Tibial nerve (tissue), 4 donors: ENCODE measurements at regions not wholly inside any gene's neighbourhood (a gene's known extent, or its start where the extent isn't known, plus 50 kb on each side); places are given as distances from the start of the nearest gene placed in this dataset.

ENCODE experiments used
- EP300 ChIP-seq, 2 donors: sonication (generic); formaldehyde crosslinking; IDR thresholded peaks; one replicate each; pipeline ENCODE4 v1.6.1; 2017; ENCODE audit warnings: antibody characterized with exemption in 2 of 2, mild to moderate bottlenecking in 1 of 2
- POLR2A ChIP-seq, 2 donors: fragments of 450-650 bp; IDR thresholded peaks; one replicate each; pipeline ENCODE4 v1.6.1; 2017; ENCODE audit warnings: antibody characterized with exemption in 2 of 2, mild to moderate bottlenecking in 2 of 2, moderate library complexity in 2 of 2
- TF ChIP-seq, protein P1 (sequence below), 5 experiments: fragments of 200-600 bp in 3 of 5; fragments of 450-650 bp in 2 of 5; sonication (generic) in 3 of 5; IDR thresholded peaks; one replicate each; pipeline ENCODE4 v1.5.1; 2016 to 2019; ENCODE audit warnings: antibody characterized with exemption in 5 of 5, mild to moderate bottlenecking in 3 of 5, moderate library complexity in 2 of 5

DNA sequence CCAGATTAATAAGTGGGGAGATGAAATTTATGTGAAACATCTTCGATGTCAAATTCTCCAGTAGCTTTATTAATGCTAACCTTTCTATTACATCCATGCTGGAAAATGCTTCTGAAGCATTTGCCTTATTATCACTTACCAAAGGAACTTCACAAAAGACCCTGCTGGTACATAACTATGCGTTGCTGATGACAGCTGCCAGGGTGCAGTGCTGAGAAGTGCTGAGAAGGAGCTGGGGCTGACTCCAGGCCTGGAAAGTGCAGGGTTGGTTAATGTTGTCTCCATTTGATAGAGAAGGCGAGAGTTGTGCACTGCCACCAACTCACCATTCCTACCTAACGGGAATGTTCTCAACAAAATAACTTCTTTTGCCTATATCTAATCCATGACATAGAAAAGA, 736.0 kb upstream of the NR2F2 start:
- TF ChIP-seq, protein P1, sequence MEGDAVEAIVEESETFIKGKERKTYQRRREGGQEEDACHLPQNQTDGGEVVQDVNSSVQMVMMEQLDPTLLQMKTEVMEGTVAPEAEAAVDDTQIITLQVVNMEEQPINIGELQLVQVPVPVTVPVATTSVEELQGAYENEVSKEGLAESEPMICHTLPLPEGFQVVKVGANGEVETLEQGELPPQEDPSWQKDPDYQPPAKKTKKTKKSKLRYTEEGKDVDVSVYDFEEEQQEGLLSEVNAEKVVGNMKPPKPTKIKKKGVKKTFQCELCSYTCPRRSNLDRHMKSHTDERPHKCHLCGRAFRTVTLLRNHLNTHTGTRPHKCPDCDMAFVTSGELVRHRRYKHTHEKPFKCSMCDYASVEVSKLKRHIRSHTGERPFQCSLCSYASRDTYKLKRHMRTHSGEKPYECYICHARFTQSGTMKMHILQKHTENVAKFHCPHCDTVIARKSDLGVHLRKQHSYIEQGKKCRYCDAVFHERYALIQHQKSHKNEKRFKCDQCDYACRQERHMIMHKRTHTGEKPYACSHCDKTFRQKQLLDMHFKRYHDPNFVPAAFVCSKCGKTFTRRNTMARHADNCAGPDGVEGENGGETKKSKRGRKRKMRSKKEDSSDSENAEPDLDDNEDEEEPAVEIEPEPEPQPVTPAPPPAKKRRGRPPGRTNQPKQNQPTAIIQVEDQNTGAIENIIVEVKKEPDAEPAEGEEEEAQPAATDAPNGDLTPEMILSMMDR (IDR thresholded peaks at IDR 0.05) = no peak
- TF ChIP-seq POLR2A (IDR thresholded peaks at IDR 0.05) = no peak
- no peak for TF ChIP-seq EP300 (IDR thresholded peaks at IDR 0.05)
